Activated CD4-positive, alpha-beta T cell treated with anti-CD3 and anti-CD28 coated beads, Interleukin-2, Interleukin-4, amounts not matched to agents 100 ng/mL and 50 ng/mL, durations not matched to agents 16 hours and 8 hours (primary cell): ENCODE measurements at regions not wholly inside any gene's neighbourhood (a gene's known extent, or its start where the extent isn't known, plus 50 kb on each side); places are given as distances from the start of the nearest gene placed in this dataset.
"Not testable (repeated sequence)": the region's sequence is repeated elsewhere in the genome, so short reads cannot be mapped to it uniquely, and the experiment has no call there.

ENCODE experiments used
- DNase-seq: peaks from one replicate; pipeline ENCODE4 v3.0.0-alpha.2; 2020; ENCODE audit warnings: low spot score

DNA sequence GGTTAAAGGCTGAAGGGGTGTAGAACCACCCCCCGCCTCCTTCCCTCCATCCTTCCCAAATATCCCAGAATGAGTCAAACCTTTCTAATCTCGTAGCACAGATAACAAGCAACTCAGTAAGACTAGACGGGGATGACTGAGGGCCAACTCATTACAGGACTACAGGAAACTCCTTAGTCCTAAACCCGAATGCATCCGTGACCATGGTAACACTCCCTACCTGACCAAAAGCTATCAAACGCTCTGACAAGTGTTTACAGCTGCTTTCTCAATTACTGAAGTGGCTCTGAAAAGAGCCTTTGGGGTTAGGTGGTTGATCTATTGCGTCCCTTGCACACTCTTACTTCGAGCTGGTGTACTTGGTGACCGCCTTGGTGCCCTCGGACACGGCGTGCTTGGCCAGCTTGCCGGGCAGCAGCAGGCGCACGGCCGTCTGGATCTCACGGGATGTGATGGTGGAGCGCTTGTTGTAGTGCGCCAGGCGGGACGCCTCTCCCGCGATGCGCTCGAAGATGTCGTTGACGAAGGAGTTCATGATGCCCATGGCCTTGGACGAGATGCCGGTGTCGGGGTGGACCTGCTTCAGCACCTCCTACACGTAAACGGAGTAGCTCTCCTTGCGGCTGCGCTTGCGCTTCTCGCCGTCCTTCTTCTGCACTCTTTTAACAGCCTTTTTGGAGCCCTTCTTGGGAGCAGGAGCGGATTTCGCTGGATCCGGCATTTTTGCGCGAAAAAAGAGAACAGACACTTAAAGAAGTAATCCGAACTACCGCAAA lies 67.4 kb downstream of the FAM72B start:
- not testable (repeated sequence) for DNase-seq

- not testable (repeated sequence) for DNase-seq
Observed at GRCh38 chr1:121117298-121117611, 66.9 kb downstream of the FAM72B start.

GRCh38 chr1:121117622-121118479 lies 66.3 kb downstream of the FAM72B start:
- not testable (repeated sequence) for DNase-seq
